ENCODE measurements at regions not wholly inside any gene's neighbourhood (a gene's known extent, or its start where the extent isn't known, plus 50 kb on each side); places are given as distances from the start of the nearest gene placed in this dataset.
"Not testable (repeated sequence)": the region's sequence is repeated elsewhere in the genome, so short reads cannot be mapped to it uniquely, and the experiment has no call there.

- DNase-seq = no peak
These were observed 124.1 kb downstream of the XCL2 start for GRCh38 chr1:168419736-168420135.

GRCh38 chr1:168416220-168416619 lies 127.6 kb downstream of the XCL2 start:
- no peak for DNase-seq

- DNase-seq = no peak
These were observed 128.9 kb downstream of the XCL2 start for GRCh38 chr1:168414914-168415313.

GRCh38 chr1:168410464-168410863 lies 129.8 kb downstream of the TBX19 start:
- DNase-seq = no peak

GRCh38 chr1:168408884-168409283 lies 128.2 kb downstream of the TBX19 start:
- no peak for DNase-seq

GRCh38 chr1:168408539-168408865 lies 127.8 kb downstream of the TBX19 start:
- DNase-seq = no peak

GRCh38 chr1:168407832-168408538 lies 127.3 kb downstream of the TBX19 start:
- DNase-seq = no peak

- no peak for DNase-seq
These were observed 125.4 kb downstream of the TBX19 start for GRCh38 chr1:168405906-168406549.

- no peak for DNase-seq
These were observed 122.5 kb downstream of the TBX19 start for GRCh38 chr1:168403140-168403539.

- not testable (repeated sequence) for DNase-seq
These were observed 121.8 kb downstream of the TBX19 start for GRCh38 chr1:168402466-168402865.

GRCh38 chr1:168401341-168401740 lies 120.7 kb downstream of the TBX19 start:
- no peak for DNase-seq

GRCh38 chr1:168400139-168400538 lies 119.5 kb downstream of the TBX19 start:
- no peak for DNase-seq

GRCh38 chr1:168397806-168398205 lies 117.1 kb downstream of the TBX19 start:
- no peak for DNase-seq

- no peak for DNase-seq
These were observed 116.4 kb downstream of the TBX19 start for GRCh38 chr1:168396940-168397684.

- no peak for DNase-seq
These were observed 115.8 kb downstream of the TBX19 start for GRCh38 chr1:168396508-168396907.

- DNase-seq = no peak
These were observed 114.2 kb downstream of the TBX19 start for GRCh38 chr1:168394858-168395257.

- no peak for DNase-seq
These were observed 112.4 kb downstream of the TBX19 start for GRCh38 chr1:168392958-168393549.

- no peak for DNase-seq
These were observed 111.4 kb downstream of the TBX19 start for GRCh38 chr1:168391851-168392681.

GRCh38 chr1:168390271-168390670 lies 109.6 kb downstream of the TBX19 start:
- no peak for DNase-seq

- no peak for DNase-seq
These were observed 107.4 kb downstream of the TBX19 start for GRCh38 chr1:168387781-168388760.

GRCh38 chr1:168386949-168387586 lies 106.4 kb downstream of the TBX19 start:
- no peak for DNase-seq

Data from NCI-H345 (cell line).